D721Med (cell line): ENCODE measurements at regions not wholly inside any gene's neighbourhood (a gene's known extent, or its start where the extent isn't known, plus 50 kb on each side); places are given as distances from the start of the nearest gene placed in this dataset.
"Not testable (repeated sequence)": the region's sequence is repeated elsewhere in the genome, so short reads cannot be mapped to it uniquely, and the experiment has no call there.

Experiments used
- DNase-seq: peaks from one replicate; pipeline ENCODE4 v3.0.0; 2011; ENCODE audit warnings: low spot score; ENCODE audit not compliant: insufficient read length
- FAIRE-seq: peaks from 2 replicates; lab custom pipeline; 2011; peaks lifted over from hg19 to GRCh38; lab: Jason Lieb, UNC
- TF ChIP-seq, protein P1 (sequence below): IDR thresholded peaks from 2 replicates; pipeline ENCODE4 v1.5.1; 2012; ENCODE audit warnings: mild to moderate bottlenecking, control low read depth; ENCODE audit not compliant: insufficient read depth; ENCODE audit errors: missing control alignments

DNA sequence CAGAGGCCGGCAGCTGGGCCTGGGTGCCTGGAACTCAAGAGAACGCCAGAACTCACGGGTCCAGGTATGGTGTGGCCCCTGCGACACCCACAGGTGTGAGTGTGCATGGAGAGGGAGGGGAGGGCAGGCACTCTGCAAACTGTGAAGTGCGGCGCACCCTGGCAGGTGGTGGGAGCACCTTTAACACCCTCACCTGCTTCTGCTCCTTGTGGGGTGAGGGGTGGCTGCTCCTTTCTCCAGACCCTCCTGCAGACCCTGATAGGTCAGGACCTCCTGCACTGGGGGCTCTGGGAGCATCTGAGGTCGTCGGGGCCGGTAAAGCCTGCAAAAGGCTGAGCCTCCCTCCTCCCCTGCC, 324.7 kb upstream of the SFSWAP start:
- DNase-seq (no peak), FAIRE-seq (no peak)
- TF ChIP-seq, protein P1, sequence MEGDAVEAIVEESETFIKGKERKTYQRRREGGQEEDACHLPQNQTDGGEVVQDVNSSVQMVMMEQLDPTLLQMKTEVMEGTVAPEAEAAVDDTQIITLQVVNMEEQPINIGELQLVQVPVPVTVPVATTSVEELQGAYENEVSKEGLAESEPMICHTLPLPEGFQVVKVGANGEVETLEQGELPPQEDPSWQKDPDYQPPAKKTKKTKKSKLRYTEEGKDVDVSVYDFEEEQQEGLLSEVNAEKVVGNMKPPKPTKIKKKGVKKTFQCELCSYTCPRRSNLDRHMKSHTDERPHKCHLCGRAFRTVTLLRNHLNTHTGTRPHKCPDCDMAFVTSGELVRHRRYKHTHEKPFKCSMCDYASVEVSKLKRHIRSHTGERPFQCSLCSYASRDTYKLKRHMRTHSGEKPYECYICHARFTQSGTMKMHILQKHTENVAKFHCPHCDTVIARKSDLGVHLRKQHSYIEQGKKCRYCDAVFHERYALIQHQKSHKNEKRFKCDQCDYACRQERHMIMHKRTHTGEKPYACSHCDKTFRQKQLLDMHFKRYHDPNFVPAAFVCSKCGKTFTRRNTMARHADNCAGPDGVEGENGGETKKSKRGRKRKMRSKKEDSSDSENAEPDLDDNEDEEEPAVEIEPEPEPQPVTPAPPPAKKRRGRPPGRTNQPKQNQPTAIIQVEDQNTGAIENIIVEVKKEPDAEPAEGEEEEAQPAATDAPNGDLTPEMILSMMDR: no peak

DNA sequence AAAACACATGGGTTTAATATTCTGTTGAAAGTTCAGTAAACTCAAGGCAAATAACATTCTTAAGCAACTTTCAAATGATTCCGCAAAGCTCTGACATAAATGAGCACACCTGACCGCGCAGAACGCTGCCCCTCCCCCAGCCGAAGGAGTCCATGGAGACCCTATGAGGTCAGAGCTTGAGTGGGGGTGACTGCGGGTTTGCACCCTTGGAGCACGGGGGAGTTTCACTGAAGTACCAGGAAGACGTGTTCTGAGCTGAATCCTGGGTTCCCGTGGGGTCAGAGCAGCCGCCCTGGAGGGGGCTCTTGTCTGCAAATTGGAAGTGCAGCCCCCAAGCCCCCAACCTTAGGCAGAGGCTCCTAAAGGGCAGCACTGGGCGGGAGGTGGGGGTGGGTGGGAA, 324.1 kb upstream of the SFSWAP start:
- TF ChIP-seq, protein P1: no peak
- FAIRE-seq (no peak), DNase-seq (no peak)

DNA sequence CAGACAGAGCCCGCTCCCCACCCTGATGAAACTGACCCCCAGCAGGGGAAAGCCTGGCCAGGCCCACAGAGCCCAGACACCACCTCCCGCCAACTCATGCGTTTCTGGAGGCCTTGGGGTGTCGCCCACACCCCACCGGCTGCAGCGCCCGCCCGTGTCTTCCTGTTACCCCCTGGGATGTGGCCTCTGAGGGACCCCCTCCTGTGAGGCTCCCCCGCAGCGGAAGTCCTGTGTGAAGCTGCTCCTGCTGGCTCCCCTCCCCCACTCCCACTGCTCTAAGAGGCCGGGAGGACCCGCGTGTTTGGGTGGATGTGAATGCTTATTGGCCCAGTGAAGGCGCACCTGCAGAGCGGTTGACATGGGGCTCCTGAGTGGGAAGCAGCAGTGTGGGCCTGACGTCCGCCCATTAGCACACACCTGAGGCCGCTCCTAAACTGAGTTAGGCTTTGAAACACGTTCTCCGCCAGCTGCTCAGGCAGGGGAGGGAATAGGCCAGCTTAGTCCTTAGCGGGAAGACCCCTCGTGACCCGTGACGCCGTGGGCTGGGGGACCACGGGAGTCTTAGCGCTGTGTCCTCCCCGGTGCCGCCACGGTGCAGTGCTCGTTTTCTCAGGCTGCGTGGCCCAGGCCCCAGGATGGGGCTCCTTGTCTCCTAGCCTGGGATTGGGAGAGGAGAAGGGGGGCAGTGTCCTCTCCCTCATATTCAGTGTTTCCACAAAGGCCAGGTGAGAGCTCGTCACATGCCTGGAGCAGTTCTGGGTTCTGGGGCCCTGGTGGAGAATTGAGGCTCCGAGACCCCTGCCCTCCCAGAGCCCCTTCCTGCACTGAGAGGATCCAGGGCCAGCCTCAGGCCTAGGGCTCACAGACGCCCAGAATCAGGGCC, 323.4 kb upstream of the SFSWAP start:
- TF ChIP-seq, protein P1: no peak
- FAIRE-seq: no peak
- no peak for DNase-seq

DNA sequence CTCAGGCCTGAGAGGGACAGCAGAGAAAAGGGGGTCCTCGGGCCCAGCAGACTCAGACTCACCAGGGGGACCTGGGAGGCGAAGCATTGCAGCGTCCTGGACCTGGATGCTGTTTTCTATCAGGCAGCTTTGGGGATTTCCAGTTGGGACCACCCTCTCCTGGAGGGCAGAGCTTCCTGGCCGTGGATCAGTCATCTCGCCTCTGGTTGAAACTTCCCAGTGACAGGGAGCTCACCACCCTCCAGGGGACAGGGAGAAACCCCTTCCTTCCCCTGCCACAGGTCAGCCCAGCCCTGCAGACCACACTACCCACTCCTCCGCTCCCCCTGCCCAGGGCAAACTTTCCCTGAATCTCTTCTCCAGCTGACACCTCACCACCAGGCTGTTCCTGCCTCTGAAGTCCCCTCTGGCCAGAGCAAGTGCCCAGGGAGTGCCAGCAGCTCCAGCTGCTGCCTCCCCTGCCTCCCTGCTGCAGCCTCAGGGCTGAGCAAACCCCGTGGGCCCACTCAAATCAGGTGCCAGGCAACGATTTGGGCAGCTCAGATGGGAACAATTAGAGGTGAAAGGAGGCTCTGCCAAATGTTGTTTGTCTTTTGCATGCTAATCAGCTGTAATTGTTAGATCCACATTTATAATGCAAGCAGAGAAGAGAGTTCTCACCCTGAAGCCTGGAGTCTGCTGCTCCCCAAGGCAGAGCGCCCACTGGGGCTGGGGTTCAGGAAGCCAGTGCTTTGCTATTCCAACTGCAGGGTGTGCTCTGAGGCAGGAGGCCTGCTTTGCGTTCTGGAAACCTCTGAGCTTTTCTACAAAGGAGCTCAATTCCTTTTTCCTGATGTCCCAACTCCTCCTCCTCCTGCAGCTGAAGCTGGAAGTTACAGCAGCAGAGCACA, 322.5 kb upstream of the SFSWAP start:
- not testable (repeated sequence) for DNase-seq, FAIRE-seq

DNA sequence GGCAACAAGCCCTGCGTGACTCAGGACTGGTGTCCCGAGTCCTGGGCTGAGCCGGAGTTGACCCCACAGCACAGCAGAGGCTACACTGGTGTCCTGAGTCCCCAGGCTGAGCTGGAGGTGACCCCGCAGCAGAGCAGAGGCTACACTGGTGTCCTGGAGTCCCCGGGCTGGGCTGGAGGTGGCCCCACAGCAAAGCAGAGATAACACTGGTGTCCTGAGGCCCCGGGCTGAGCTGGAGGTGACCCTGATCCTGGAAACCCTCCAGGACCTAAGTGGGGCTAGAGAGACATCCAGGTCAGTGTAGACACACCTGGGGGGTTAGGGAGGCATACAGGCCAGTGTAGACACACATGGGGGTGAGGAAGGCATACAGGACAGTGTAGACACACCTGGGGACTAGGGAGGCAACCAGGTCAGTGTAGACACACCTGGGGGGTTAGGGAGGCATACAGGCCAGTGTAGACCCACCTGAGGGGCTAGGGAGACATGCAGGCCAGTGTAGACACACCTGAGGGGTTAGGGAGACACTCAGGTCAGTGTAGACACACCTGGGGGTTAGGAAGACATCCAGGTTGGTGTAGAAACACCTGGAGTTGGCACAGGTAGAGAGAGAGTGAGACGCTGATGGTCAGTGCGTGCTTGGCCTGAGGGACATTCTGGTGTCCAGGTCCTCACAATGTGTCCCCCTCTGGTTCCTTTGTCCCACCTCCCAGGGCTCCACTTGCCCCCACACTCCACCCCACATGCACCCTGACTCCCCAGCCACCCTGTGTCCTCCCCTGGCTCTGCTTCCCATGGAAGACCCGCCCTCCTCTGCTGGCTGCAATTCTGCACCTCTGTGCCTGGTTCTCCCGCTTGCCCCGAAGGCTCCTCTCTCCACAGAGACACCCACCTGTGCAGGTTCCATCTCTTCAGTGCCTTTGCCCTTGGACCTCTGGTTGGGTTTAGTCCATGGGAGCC, 321.6 kb upstream of the SFSWAP start:
- DNase-seq (no peak), FAIRE-seq (no peak)
- TF ChIP-seq, protein P1: no peak

DNA sequence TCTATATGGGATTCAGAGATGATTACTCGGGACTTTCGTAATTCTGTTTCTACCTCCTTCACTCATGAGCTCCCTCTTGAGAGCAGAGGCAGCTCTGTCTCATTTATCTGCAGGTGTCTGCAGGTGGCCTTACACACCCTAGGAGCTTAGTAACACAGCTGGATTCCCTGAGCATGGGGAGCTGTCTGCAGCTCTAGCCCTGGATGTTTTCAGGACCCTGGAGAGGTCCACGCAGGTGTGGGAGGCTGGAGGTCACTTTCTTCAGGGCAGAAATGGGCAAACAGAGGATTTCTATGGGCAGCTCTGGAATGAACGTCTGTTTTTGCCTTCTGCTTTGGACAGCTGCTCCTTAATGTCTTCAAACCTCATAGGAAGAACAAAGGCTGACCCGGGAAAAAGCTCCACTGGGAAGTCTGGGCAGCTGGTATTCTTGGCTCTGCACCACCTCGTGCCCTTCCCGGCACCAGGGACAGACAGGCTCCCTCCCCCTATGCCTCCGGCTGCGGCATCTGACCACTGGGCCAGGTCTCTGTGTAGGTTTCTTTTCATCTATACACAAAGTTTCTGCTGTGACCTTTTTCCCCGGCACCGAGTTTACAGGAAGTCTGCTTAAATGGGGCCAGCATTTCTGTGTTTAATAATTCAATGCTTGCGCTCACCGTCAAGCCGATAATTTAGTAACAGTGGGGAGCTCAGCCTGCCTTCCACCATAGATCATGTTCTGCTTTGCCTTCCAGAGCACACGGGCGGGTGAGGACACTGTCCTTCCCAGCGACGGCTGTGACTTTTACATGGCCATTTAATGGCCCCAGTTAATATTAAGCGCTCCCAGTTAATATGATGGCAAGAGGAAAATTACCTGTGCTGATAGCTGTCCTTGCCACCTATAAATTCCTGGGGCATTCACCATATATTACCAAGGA, 320.2 kb upstream of the SFSWAP start:
- TF ChIP-seq, protein P1: no peak
- FAIRE-seq: no peak
- DNase-seq: no peak
